ENCODE measurements at regions not wholly inside any gene's neighbourhood (a gene's known extent, or its start where the extent isn't known, plus 50 kb on each side); places are given as distances from the start of the nearest gene placed in this dataset.

DNA sequence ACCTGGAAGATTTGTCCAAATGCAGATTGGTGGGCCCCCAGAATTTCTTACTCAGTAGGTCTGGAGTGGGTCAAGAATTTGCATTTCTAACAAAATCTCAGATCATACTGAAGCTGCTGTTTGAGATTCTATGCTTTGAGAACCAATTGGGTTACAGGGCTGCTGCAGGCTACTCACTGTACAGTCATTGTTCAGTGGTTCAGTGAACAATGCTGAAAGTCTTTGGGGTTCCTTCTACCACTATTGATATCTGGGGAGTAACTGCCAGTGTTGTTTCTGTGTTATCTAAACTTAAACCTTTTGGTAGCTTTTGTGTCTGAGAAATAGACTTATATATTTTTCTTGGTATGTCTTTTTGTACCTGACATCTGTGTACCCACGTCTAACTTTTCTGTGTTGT lies 187.5 kb downstream of the TANC2 start:
- TF ChIP-seq, protein P1, sequence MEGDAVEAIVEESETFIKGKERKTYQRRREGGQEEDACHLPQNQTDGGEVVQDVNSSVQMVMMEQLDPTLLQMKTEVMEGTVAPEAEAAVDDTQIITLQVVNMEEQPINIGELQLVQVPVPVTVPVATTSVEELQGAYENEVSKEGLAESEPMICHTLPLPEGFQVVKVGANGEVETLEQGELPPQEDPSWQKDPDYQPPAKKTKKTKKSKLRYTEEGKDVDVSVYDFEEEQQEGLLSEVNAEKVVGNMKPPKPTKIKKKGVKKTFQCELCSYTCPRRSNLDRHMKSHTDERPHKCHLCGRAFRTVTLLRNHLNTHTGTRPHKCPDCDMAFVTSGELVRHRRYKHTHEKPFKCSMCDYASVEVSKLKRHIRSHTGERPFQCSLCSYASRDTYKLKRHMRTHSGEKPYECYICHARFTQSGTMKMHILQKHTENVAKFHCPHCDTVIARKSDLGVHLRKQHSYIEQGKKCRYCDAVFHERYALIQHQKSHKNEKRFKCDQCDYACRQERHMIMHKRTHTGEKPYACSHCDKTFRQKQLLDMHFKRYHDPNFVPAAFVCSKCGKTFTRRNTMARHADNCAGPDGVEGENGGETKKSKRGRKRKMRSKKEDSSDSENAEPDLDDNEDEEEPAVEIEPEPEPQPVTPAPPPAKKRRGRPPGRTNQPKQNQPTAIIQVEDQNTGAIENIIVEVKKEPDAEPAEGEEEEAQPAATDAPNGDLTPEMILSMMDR (conservative IDR thresholded peaks at IDR 0.05; ENCODE audit: low read depth, low read length): no peak
- H3K4me3 ChIP-seq (ENCODE audit: low read length): no peak overlapping the region
- DNase-seq (ENCODE audit: low read depth): no peak

DNA sequence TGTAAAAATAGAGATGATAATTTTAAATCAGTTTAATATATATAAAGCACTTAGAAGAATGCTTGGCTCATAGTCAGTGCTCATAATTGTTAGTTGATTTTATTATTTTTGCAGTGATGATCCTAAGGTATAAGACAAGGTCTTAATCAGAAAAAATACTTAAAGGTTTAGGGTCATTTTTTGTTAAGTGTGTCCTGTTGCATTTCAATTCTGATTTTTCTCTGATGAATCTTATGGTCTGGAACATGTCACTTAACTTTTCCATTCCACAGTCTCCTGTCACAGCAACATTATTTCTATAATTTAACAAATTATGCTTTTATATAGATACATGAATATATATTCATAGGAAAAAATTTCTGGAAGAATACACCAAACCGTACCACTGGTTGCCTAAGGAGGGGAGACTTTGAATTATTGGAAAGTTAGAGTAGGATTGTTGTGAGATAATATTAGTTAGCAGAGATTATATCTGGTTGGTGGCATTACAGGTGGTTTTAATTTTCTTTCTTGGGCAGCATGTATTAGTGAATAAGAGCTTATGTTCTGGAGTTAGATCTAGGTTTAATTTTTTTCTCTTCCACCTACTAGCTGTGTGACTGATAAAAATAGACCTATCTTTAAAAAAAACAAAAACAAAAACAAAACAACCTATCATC lies 188.7 kb downstream of the TANC2 start:
- H3K4me3 ChIP-seq (ENCODE audit: low read length): no peak overlapping the region
- TF ChIP-seq, protein P1 (conservative IDR thresholded peaks at IDR 0.05; ENCODE audit: low read depth, low read length): no peak
- DNase-seq (ENCODE audit: low read depth): no peak

DNA sequence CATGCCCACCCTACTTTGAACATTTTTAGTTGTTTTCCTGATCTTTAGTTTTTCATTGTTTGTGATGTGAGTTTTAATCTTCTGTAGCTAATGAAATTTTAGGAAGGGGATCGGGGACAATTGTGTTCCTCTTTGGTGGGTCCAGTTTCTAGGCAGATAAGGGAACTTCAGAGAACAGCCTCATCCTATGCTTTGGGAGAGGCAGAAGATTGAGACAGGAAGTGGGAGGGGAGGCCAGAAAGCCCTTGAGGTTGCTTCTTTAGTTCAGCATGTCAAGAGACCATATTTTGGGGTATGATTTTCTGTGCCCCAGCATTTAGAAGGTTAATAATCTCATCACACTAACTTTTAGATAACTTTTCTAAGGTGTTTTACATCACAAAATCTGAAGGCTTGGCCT lies 191.0 kb downstream of the TANC2 start:
- TF ChIP-seq, protein P1 (conservative IDR thresholded peaks at IDR 0.05; ENCODE audit: low read depth, low read length): no peak
- DNase-seq (ENCODE audit: low read depth): no peak
- no peak overlapping the region for H3K4me3 ChIP-seq (ENCODE audit: low read length)

DNA sequence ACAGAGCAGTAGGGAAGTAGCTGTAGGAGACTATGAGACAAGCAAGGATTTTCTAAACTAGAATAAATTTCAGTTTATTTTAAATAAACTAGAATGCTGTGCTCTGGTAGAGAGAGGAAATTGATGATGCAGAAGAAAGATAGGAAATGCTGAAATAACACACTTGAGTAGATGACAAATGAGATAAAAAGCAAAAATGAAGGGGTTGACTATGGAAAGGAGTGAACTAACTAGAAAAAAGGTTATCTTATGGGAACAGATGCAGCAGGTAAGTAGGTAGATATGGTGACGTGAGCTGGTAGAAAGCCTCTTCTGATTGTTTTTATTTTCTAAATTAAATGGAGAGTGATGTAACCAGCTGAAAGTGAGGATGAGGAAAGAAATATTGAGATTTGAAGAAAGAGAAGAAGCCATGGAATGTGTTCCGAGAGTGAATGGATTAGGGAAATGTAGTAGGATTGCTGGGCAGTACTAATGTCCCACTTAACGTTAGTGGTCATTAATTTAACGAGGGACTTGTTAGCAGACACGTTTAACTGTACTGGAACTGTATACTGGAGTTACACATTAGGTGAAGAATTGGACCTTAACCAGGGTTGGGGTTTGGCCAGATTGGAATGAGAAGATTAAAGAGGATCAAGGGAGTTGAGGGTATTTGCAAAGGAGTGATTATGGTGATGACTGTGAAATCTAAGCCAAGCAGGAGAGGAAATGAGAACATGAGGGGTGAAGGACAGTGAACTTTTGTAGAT lies 196.5 kb downstream of the TANC2 start:
- TF ChIP-seq, protein P1 (conservative IDR thresholded peaks at IDR 0.05; ENCODE audit: low read depth, low read length): no peak
- H3K4me3 ChIP-seq (ENCODE audit: low read length): no peak overlapping the region
- DNase-seq (ENCODE audit: low read depth): peak; percentile 68

DNA sequence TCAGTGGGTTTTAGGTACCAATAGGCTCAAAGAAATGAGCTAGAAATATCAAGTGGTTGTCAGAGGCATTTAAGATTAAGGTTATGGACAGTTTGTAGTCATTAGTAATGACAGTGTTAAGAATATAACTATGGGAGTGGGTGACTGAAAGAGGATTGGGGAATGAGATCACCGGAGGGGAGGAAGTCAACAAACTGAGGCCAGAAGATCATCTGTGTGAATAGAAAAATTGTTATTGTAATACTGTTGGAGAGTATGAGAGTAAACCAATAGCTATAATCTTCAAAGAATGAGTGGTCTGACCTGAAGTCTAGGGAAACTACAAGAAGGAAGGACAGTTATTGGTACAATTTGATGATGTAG lies 197.1 kb downstream of the TANC2 start:
- no peak for DNase-seq (ENCODE audit: low read depth)
- TF ChIP-seq, protein P1 (conservative IDR thresholded peaks at IDR 0.05; ENCODE audit: low read depth, low read length): no peak
- H3K4me3 ChIP-seq (ENCODE audit: low read length): no peak overlapping the region

DNA sequence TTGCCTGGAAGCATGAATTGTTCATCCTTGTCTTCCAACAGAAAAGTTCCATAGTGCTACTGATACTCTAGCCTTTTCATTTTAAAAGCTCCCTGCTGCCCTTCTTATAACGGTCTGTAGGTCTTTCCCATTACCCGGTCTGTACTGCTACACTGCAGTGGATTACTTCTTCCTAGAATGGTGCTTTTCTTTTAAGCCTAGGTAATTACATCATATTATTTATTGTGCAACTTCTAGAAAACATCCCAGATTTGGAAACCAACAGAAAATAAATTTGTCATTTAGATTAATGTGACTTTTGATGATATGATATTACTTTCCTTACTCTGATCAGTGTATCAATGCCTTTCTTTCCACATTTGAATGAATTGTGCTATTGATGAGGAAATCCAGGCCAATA lies 199.4 kb downstream of the TANC2 start:
- DNase-seq (ENCODE audit: low read depth): no peak
- no peak overlapping the region for H3K4me3 ChIP-seq (ENCODE audit: low read length)
- TF ChIP-seq, protein P1 (conservative IDR thresholded peaks at IDR 0.05; ENCODE audit: low read depth, low read length): no peak

DNA sequence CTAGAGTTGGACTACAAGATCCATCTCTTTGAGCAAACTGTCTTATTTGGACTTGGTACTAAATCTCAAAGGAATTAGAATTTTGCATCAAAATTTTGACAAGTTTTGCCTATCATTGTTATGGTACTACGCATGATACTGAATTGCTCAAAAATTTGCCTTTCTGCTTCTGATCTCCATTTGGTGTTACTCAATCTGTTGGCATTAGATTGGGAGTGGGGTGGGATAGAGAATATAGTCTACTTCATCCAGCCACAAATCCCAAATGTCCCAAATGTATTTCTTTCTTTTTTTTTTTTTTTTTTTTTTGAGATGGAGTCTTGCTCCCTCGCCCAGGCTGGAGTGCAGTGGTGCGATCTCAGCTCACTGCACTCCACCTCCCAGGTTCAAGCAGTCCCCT lies 204.8 kb downstream of the TANC2 start:
- DNase-seq (ENCODE audit: low read depth): no peak
- H3K4me3 ChIP-seq (ENCODE audit: low read length): no peak overlapping the region
- TF ChIP-seq, protein P1 (conservative IDR thresholded peaks at IDR 0.05; ENCODE audit: low read depth, low read length): no peak
